WERI-Rb-1 (cell line): ENCODE measurements at regions not wholly inside any gene's neighbourhood (a gene's known extent, or its start where the extent isn't known, plus 50 kb on each side); places are given as distances from the start of the nearest gene placed in this dataset.

Experiments used
- DNase-seq: peaks from one replicate; pipeline ENCODE4 v3.0.0-alpha.2; 2020
- H3K27ac ChIP-seq: fragments of 250-450 bp; sonication (Bioruptor Pico); 2 replicates; pipeline ENCODE4 v1.5.1; 2020; ENCODE audit warnings: mild to moderate bottlenecking, moderate library complexity
- H3K27me3 ChIP-seq: fragments of 250-450 bp; sonication (Bioruptor Pico); 2 replicates; pipeline ENCODE4 v1.5.1; 2021; ENCODE audit warnings: mild to moderate bottlenecking, low read depth, moderate library complexity; ENCODE audit not compliant: insufficient read depth, severe bottlenecking
- H3K36me3 ChIP-seq: fragments of 250-450 bp; sonication (Bioruptor Pico); 2 replicates; pipeline ENCODE4 v1.5.1; 2020; ENCODE audit warnings: mild to moderate bottlenecking, moderate library complexity
- H3K4me3 ChIP-seq: 2 replicates; pipeline ENCODE4 v1.5.1; 2011; ENCODE audit warnings: low read depth, mild to moderate bottlenecking, control low read depth, low read length
- H3K9me3 ChIP-seq: fragments of 250-450 bp; sonication (Bioruptor Pico); 2 replicates; pipeline ENCODE4 v1.5.1; 2021; ENCODE audit warnings: mild to moderate bottlenecking, moderate library complexity; ENCODE audit not compliant: severe bottlenecking
- CTCF ChIP-seq: IDR thresholded peaks from 2 replicates; pipeline ENCODE4 v1.5.1; 2011; ENCODE audit warnings: low read depth, mild to moderate bottlenecking, control low read depth, inconsistent platforms, low read length

GRCh38 chr5:42878041-42878440, 66.3 kb upstream of the SELENOP start:
- H3K36me3 ChIP-seq, result no peaks in the 10 kb centered on the region
- H3K4me3 ChIP-seq, result no peak overlapping the region
- H3K9me3 ChIP-seq, result no peaks in the 10 kb centered on the region
- peaks cover 42% of the 10 kb centered on the region for H3K27me3 ChIP-seq
- no peak for TF ChIP-seq CTCF
- DNase-seq, result no peak
- H3K27ac ChIP-seq, result no peak overlapping the region

- no peak overlapping the region for H3K27ac ChIP-seq
- H3K9me3 ChIP-seq, result no peaks in the 10 kb centered on the region
- no peak for TF ChIP-seq CTCF
- no peak overlapping the region for H3K4me3 ChIP-seq
- no peaks in the 10 kb centered on the region for H3K36me3 ChIP-seq
- no peak for DNase-seq
- peaks cover 42% of the 10 kb centered on the region for H3K27me3 ChIP-seq
Observed at GRCh38 chr5:42877431-42877830, 65.7 kb upstream of the SELENOP start.

- peaks cover 51% of the 10 kb centered on the region for H3K27me3 ChIP-seq
- TF ChIP-seq CTCF, result no peak
- no peak for DNase-seq
- no peaks in the 10 kb centered on the region for H3K9me3 ChIP-seq
- H3K4me3 ChIP-seq, result no peak overlapping the region
- no peaks in the 10 kb centered on the region for H3K36me3 ChIP-seq
- no peak overlapping the region for H3K27ac ChIP-seq
Observed at GRCh38 chr5:42876375-42876844, 64.7 kb upstream of the SELENOP start.

- no peaks in the 10 kb centered on the region for H3K9me3 ChIP-seq
- TF ChIP-seq CTCF, result no peak
- no peak overlapping the region for H3K27ac ChIP-seq
- no peak for DNase-seq
- no peak overlapping the region for H3K4me3 ChIP-seq
- no peaks in the 10 kb centered on the region for H3K36me3 ChIP-seq
- peaks cover 52% of the 10 kb centered on the region for H3K27me3 ChIP-seq
Observed at GRCh38 chr5:42875785-42876374, 64.2 kb upstream of the SELENOP start.

- no peaks in the 10 kb centered on the region for H3K9me3 ChIP-seq
- H3K4me3 ChIP-seq, result no peak overlapping the region
- TF ChIP-seq CTCF, result no peak
- no peak overlapping the region for H3K27ac ChIP-seq
- DNase-seq, result no peak
- peaks cover 57% of the 10 kb centered on the region for H3K27me3 ChIP-seq
- H3K36me3 ChIP-seq, result no peaks in the 10 kb centered on the region
Observed at GRCh38 chr5:42875211-42875610, 63.5 kb upstream of the SELENOP start.

GRCh38 chr5:42874621-42875198, 63.0 kb upstream of the SELENOP start:
- peaks cover 59% of the 10 kb centered on the region for H3K27me3 ChIP-seq
- H3K36me3 ChIP-seq, result no peaks in the 10 kb centered on the region
- no peak overlapping the region for H3K4me3 ChIP-seq
- TF ChIP-seq CTCF, result no peak
- no peaks in the 10 kb centered on the region for H3K9me3 ChIP-seq
- no peak overlapping the region for H3K27ac ChIP-seq
- DNase-seq, result no peak
